Activated CD8-positive, alpha-beta memory T cell treated with anti-CD3 and anti-CD28 coated beads, Interleukin-2, amount 50 U/mL, for 1 hour (primary cell): ENCODE measurements at regions not wholly inside any gene's neighbourhood (a gene's known extent, or its start where the extent isn't known, plus 50 kb on each side); places are given as distances from the start of the nearest gene placed in this dataset.
"Not testable (repeated sequence)": the region's sequence is repeated elsewhere in the genome, so short reads cannot be mapped to it uniquely, and the experiment has no call there.

Source experiments
- DNase-seq: peaks from one replicate; pipeline ENCODE4 v3.0.0-alpha.2; 2020; ENCODE audit errors: extremely low read depth

- DNase-seq = no peak
These were observed 52.1 kb downstream of the CARTPT start for GRCh38 chr5:71771191-71771590.

GRCh38 chr5:71778678-71779276, 59.7 kb downstream of the CARTPT start:
- DNase-seq = no peak

GRCh38 chr5:71780597-71780996, 61.5 kb downstream of the CARTPT start:
- DNase-seq = no peak

GRCh38 chr5:71782393-71782770, 63.3 kb downstream of the CARTPT start:
- DNase-seq = no peak

GRCh38 chr5:71782771-71783770, 64.0 kb downstream of the CARTPT start:
- DNase-seq = no peak

GRCh38 chr5:71783891-71784290, 64.8 kb downstream of the CARTPT start:
- DNase-seq = no peak

- DNase-seq = no peak
These were observed 67.4 kb downstream of the CARTPT start for GRCh38 chr5:71786337-71787055.

GRCh38 chr5:71788794-71789193, 69.7 kb downstream of the CARTPT start:
- DNase-seq = no peak

GRCh38 chr5:71789746-71790145, 70.7 kb downstream of the CARTPT start:
- DNase-seq = no peak

GRCh38 chr5:71790433-71790832, 71.4 kb downstream of the CARTPT start:
- no peak for DNase-seq

GRCh38 chr5:71792041-71792440, 73.0 kb downstream of the CARTPT start:
- not testable (repeated sequence) for DNase-seq

GRCh38 chr5:71794061-71794695, 75.1 kb downstream of the CARTPT start:
- DNase-seq = no peak

GRCh38 chr5:71802673-71803072, 83.6 kb downstream of the CARTPT start:
- DNase-seq = no peak

GRCh38 chr5:71806711-71807110, 87.6 kb downstream of the CARTPT start:
- DNase-seq = no peak

GRCh38 chr5:71807909-71808308, 88.8 kb downstream of the CARTPT start:
- DNase-seq = no peak

- no peak for DNase-seq
These were observed 90.4 kb downstream of the CARTPT start for GRCh38 chr5:71809446-71809845.

- DNase-seq = no peak
These were observed 90.9 kb downstream of the CARTPT start for GRCh38 chr5:71810023-71810422.

- DNase-seq = no peak
These were observed 91.6 kb downstream of the CARTPT start for GRCh38 chr5:71810471-71811195.

- DNase-seq = no peak
These were observed 92.7 kb downstream of the CARTPT start for GRCh38 chr5:71811779-71812178.

GRCh38 chr5:71816307-71816706, 97.2 kb downstream of the CARTPT start:
- DNase-seq = no peak

GRCh38 chr5:71817891-71818290, 98.8 kb downstream of the CARTPT start:
- DNase-seq = no peak
